Panc1 (cell line): ENCODE measurements at regions not wholly inside any gene's neighbourhood (a gene's known extent, or its start where the extent isn't known, plus 50 kb on each side); places are given as distances from the start of the nearest gene placed in this dataset.
"Not testable (repeated sequence)": the region's sequence is repeated elsewhere in the genome, so short reads cannot be mapped to it uniquely, and the experiment has no call there.

Experiments
- ATAC-seq: fragments of 200-7000 bp; cut with Tn5 transposase; 2 replicates; pipeline ENCODE4 v1.9.1; 2020; ENCODE audit warnings: mild to moderate bottlenecking, moderate library complexity
- BruUV-seq: library from RNA; stranded (reverse); fragments of 400-500 nt; replicated peaks from 2 replicates; lab custom pipeline; 2021; lab: Mats Ljungman, UMichigan
- CTCF ChIA-PET: fragments of 300-600 bp; sonication (Branson Sonifier 250); formaldehyde crosslinking; loops from one replicate; lab custom pipeline; 2022; ENCODE audit warnings: antibody characterized with exemption; lab: Charles Lee
- POLR2A ChIA-PET: fragments of 300-600 bp; sonication (Branson Sonifier 250); formaldehyde crosslinking; loops from one replicate; lab custom pipeline; 2022; ENCODE audit warnings: antibody characterized with exemption; lab: Charles Lee
- DNase-seq: peaks from one replicate; pipeline ENCODE4 v3.0.0-alpha.2; 2010; ENCODE audit warnings: low read depth, low spot score
- H3K27ac ChIP-seq: 2 replicates; pipeline ENCODE4 v1.5.1; 2011; ENCODE audit warnings: mild to moderate bottlenecking, low read length, inconsistent platforms
- H3K27me3 ChIP-seq: fragments of 200-500 bp; sonication (Bioruptor generic); 2 replicates; pipeline ENCODE4 v1.6.0; 2014; ENCODE audit warnings: low read length, inconsistent platforms; ENCODE audit not compliant: control insufficient read depth, insufficient read depth
- H3K36me3 ChIP-seq: fragments of 200-500 bp; sonication (Bioruptor generic); 2 replicates; pipeline ENCODE4 v1.5.1; 2014; ENCODE audit warnings: inconsistent platforms, mild to moderate bottlenecking, low read length, moderate library complexity; ENCODE audit not compliant: control insufficient read depth, insufficient read depth
- H3K4me1 ChIP-seq: 2 replicates; pipeline ENCODE4 v1.5.1; 2011; ENCODE audit warnings: inconsistent platforms, mild to moderate bottlenecking, low read length, moderate library complexity; ENCODE audit not compliant: control insufficient read depth, insufficient read depth
- H3K4me3 ChIP-seq, 2 experiments: 2 replicates each; pipeline ENCODE4 v1.5.1; 2011 to 2012; ENCODE audit warnings: low read depth in 2 of 2, low read length in 2 of 2, mild to moderate bottlenecking in 2 of 2, inconsistent platforms in 1 of 2, moderate library complexity in 1 of 2
- H3K9me3 ChIP-seq: fragments of 200-500 bp; sonication (Bioruptor generic); 2 replicates; pipeline ENCODE4 v1.5.1; 2014; ENCODE audit warnings: low read depth, mild to moderate bottlenecking, inconsistent platforms, low read length, moderate library complexity; ENCODE audit not compliant: control insufficient read depth, insufficient read depth
- CTCF ChIP-seq: fragments of 450-650 bp; IDR thresholded peaks from 2 replicates; pipeline ENCODE4 v1.5.1; 2017; ENCODE audit warnings: mild to moderate bottlenecking
- POLR2AphosphoS5 ChIP-seq: IDR thresholded peaks from 2 replicates; pipeline ENCODE4 v1.6.1; 2012; ENCODE audit warnings: mild to moderate bottlenecking, low read depth, low read length, moderate library complexity
- SIN3A ChIP-seq: IDR thresholded peaks from 2 replicates; pipeline ENCODE4 v1.6.1; 2012; ENCODE audit warnings: low read depth, mild to moderate bottlenecking, low read length, moderate library complexity, borderline replicate concordance; ENCODE audit not compliant: insufficient read depth
- TCF7L2 ChIP-seq: IDR thresholded peaks from 2 replicates; pipeline ENCODE4 v1.6.1; 2011; ENCODE audit warnings: mild to moderate bottlenecking, low read depth, low read length, inconsistent platforms
- in situ Hi-C: cut with HindIII; loops from 2 replicates; pipeline ENCODE4 v1.10.0; 2016; ENCODE audit warnings: low sequenced_read_pairs, low pct_unique_long_range_greater_than_20kb
- intact Hi-C: fragments of 100-400 bp; cut with micrococcal nuclease; formaldehyde crosslinking; loops from one replicate; pipeline ENCODE4 v1.10.0; 2022; ENCODE audit not compliant: unreplicated experiment
- TF ChIP-seq, protein P1 (sequence below), 2 experiments: IDR thresholded peaks; 2 replicates each; pipeline ENCODE4 v1.6.1; 2011 to 2012; ENCODE audit warnings: low read depth in 2 of 2, control low read depth in 1 of 2, low read length in 1 of 2, mild to moderate bottlenecking in 1 of 2, moderate library complexity in 1 of 2; ENCODE audit not compliant: insufficient read depth in 1 of 2

DNA sequence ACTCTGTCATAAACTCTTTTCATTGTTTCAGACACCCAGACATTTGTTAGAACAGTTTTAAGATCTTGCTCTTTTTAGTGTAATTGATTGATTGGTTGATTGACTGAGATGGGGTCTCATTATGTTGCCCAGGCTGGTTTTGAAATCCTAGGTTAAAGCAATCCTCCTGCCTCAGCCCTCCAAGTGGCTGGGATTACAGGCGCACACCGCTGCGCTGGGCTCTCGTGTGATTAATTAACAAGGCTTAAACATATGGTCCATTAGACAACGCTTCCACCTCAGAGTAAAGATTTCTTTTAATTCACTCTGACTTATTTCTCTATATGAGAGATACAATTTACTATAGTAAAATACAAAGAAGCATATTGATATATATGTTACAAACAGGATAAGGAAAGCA, 114.0 kb upstream of the C2CD4B start:
- TF ChIP-seq TCF7L2: no peak
- no peak for TF ChIP-seq CTCF
- no peak for TF ChIP-seq SIN3A
- no peak for TF ChIP-seq POLR2AphosphoS5
- TF ChIP-seq, protein P1, sequence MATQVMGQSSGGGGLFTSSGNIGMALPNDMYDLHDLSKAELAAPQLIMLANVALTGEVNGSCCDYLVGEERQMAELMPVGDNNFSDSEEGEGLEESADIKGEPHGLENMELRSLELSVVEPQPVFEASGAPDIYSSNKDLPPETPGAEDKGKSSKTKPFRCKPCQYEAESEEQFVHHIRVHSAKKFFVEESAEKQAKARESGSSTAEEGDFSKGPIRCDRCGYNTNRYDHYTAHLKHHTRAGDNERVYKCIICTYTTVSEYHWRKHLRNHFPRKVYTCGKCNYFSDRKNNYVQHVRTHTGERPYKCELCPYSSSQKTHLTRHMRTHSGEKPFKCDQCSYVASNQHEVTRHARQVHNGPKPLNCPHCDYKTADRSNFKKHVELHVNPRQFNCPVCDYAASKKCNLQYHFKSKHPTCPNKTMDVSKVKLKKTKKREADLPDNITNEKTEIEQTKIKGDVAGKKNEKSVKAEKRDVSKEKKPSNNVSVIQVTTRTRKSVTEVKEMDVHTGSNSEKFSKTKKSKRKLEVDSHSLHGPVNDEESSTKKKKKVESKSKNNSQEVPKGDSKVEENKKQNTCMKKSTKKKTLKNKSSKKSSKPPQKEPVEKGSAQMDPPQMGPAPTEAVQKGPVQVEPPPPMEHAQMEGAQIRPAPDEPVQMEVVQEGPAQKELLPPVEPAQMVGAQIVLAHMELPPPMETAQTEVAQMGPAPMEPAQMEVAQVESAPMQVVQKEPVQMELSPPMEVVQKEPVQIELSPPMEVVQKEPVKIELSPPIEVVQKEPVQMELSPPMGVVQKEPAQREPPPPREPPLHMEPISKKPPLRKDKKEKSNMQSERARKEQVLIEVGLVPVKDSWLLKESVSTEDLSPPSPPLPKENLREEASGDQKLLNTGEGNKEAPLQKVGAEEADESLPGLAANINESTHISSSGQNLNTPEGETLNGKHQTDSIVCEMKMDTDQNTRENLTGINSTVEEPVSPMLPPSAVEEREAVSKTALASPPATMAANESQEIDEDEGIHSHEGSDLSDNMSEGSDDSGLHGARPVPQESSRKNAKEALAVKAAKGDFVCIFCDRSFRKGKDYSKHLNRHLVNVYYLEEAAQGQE (IDR thresholded peaks at IDR 0.05; ENCODE audit: insufficient read depth in 1 of 2, low read depth in 2 of 2, low read length in 1 of 2): no peak
- no TSS peak for BruUV-seq
- Histone ChIP-seq H3K27ac (no peak overlapping the region), H3K4me3 (no peak overlapping the region), H3K27me3 (peaks cover 15% of the 10 kb centered on the region; the same call in 1 of the 2 replicates), H3K36me3 (no peaks in the 10 kb centered on the region), H3K4me1 (no peaks in the 10 kb centered on the region), H3K9me3 (no peaks in the 10 kb centered on the region)
- ATAC-seq (no peak), DNase-seq (no peak)
- ChIA-PET POLR2A (no interaction called here), CTCF (no interaction called here)
- in situ Hi-C loops: no loop called here
- intact Hi-C loops: no loop called here

- TF ChIP-seq SIN3A (no peak), CTCF (no peak), POLR2AphosphoS5 (no peak), TCF7L2 (no peak)
- TF ChIP-seq, protein P1 (IDR thresholded peaks at IDR 0.05; ENCODE audit: insufficient read depth in 1 of 2, low read depth in 2 of 2, low read length in 1 of 2): no peak
- BruUV-seq: no TSS peak
- CTCF ChIA-PET: no interaction called here
- no peak for ATAC-seq
- H3K9me3 ChIP-seq: no peaks in the 10 kb centered on the region
- H3K4me3 ChIP-seq: no peak overlapping the region
- POLR2A ChIA-PET: no interaction called here
- H3K4me1 ChIP-seq: no peaks in the 10 kb centered on the region
- no peak for DNase-seq
- no peak overlapping the region for H3K27ac ChIP-seq
- intact Hi-C loops: no loop called here
- H3K36me3 ChIP-seq: no peaks in the 10 kb centered on the region
- peaks cover 19% of the 10 kb centered on the region for H3K27me3 ChIP-seq
- in situ Hi-C loops: no loop called here
These were observed 115.5 kb upstream of the C2CD4B start for GRCh38 chr15:62280625-62281024.

DNA sequence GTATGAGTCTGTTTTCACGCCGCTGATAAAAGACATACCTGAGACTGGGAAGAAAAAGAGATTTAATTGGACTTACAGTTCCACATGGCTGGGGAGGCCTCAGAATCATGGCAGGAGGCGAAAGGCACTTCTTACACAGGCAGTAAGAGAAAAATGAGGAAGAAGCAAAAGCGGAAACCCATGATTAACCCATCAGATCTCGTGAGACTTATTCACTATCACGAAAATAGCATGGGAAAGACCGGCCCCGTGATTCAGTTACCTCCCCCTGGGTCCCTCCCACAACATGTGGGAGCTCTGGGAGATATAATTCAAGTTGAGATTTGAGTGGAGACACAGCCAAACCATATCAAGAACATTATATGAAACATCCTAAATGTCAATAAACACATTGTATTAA, 116.7 kb upstream of the C2CD4B start:
- ATAC-seq, DNase-seq, BruUV-seq, intact Hi-C loops, H3K36me3 ChIP-seq, CTCF ChIA-PET, POLR2A ChIA-PET, H3K4me3 ChIP-seq, in situ Hi-C loops, H3K4me1 ChIP-seq, H3K9me3 ChIP-seq, H3K27ac ChIP-seq: not testable (repeated sequence)
- H3K27me3 ChIP-seq: peaks cover 22% of the 10 kb centered on the region
